ENCODE measurements at regions not wholly inside any gene's neighbourhood (a gene's known extent, or its start where the extent isn't known, plus 50 kb on each side); places are given as distances from the start of the nearest gene placed in this dataset.

- TF ChIP-seq CTCF (IDR thresholded peaks at IDR 0.05) (no peak), POLR2AphosphoS5 (IDR thresholded peaks at IDR 0.05) (no peak), POLR2A (IDR thresholded peaks at IDR 0.05) (no peak), EP300 (IDR thresholded peaks at IDR 0.05) (no peak)
Observed at GRCh38 chr14:54192610-54193009, 204.2 kb upstream of the CDKN3 start.
